GM19467 (cell line): ENCODE measurements at regions not wholly inside any gene's neighbourhood (a gene's known extent, or its start where the extent isn't known, plus 50 kb on each side); places are given as distances from the start of the nearest gene placed in this dataset.

ENCODE experiments used
- ATAC-seq: cut with Tn5 transposase; IDR thresholded peaks from one replicate; pipeline ENCODE4 v1.9.1; 2021; ENCODE audit warnings: mild to moderate bottlenecking, moderate library complexity; ENCODE audit not compliant: unreplicated experiment

- ATAC-seq: no peak
Observed at GRCh38 chr11:62073061-62073460, 50.8 kb upstream of the INCENP start.

- no peak for ATAC-seq
Observed at GRCh38 chr11:62071408-62071807, 52.4 kb upstream of the INCENP start.

- ATAC-seq: no peak
Observed at GRCh38 chr11:62069986-62070919, 53.6 kb upstream of the INCENP start.

GRCh38 chr11:62069374-62069773, 54.4 kb upstream of the INCENP start:
- ATAC-seq: no peak

GRCh38 chr11:62068730-62069129, 55.1 kb upstream of the INCENP start:
- ATAC-seq: no peak

- no peak for ATAC-seq
Observed at GRCh38 chr11:62067741-62068140, 56.1 kb upstream of the INCENP start.

- no peak for ATAC-seq
Observed at GRCh38 chr11:62064221-62064620, 59.6 kb upstream of the INCENP start.

- no peak for ATAC-seq
Observed at GRCh38 chr11:62062223-62062861, 61.5 kb upstream of the INCENP start.

GRCh38 chr11:62061356-62062222, 62.2 kb upstream of the INCENP start:
- ATAC-seq: no peak

- ATAC-seq: no peak
Observed at GRCh38 chr11:62057069-62057468, 66.7 kb upstream of the INCENP start.

GRCh38 chr11:62055970-62056369, 67.8 kb upstream of the INCENP start:
- ATAC-seq: no peak

GRCh38 chr11:62054484-62055121, 69.2 kb upstream of the INCENP start:
- no peak for ATAC-seq

- no peak for ATAC-seq
Observed at GRCh38 chr11:62054081-62054480, 69.7 kb upstream of the INCENP start.

- no peak for ATAC-seq
Observed at GRCh38 chr11:62050716-62051115, 73.1 kb upstream of the INCENP start.

GRCh38 chr11:62048100-62048499, 75.7 kb upstream of the INCENP start:
- ATAC-seq: no peak

GRCh38 chr11:62046568-62047100, 77.2 kb upstream of the INCENP start:
- ATAC-seq: no peak

- no peak for ATAC-seq
Observed at GRCh38 chr11:62044639-62045121, 77.2 kb upstream of the FTH1 start.

GRCh38 chr11:62035293-62035692, 67.9 kb upstream of the FTH1 start:
- ATAC-seq: no peak

GRCh38 chr11:62034036-62034338, 66.6 kb upstream of the FTH1 start:
- ATAC-seq: no peak

GRCh38 chr11:62033191-62034035, 66.0 kb upstream of the FTH1 start:
- no peak for ATAC-seq
